ENCODE measurements at regions not wholly inside any gene's neighbourhood (a gene's known extent, or its start where the extent isn't known, plus 50 kb on each side); places are given as distances from the start of the nearest gene placed in this dataset.
"Not testable (repeated sequence)": the region's sequence is repeated elsewhere in the genome, so short reads cannot be mapped to it uniquely, and the experiment has no call there.

- in situ Hi-C loops (cut with HindIII; ENCODE audit: low sequenced_read_pairs): no loop called here
Observed at GRCh38 chr10:35889971-35890675, 248.0 kb upstream of the FZD8 start.

GRCh38 chr10:35889226-35889625 lies 247.1 kb upstream of the FZD8 start:
- in situ Hi-C loops (cut with HindIII; ENCODE audit: low sequenced_read_pairs): no loop called here

- in situ Hi-C loops (cut with HindIII; ENCODE audit: low sequenced_read_pairs): no loop called here
Observed at GRCh38 chr10:35888400-35888799, 246.3 kb upstream of the FZD8 start.

- in situ Hi-C loops (cut with HindIII; ENCODE audit: low sequenced_read_pairs): no loop called here
Observed at GRCh38 chr10:35887685-35888084, 245.6 kb upstream of the FZD8 start.

- in situ Hi-C loops (cut with HindIII; ENCODE audit: low sequenced_read_pairs): no loop called here
Observed at GRCh38 chr10:35885076-35885475, 243.0 kb upstream of the FZD8 start.

- in situ Hi-C loops (cut with HindIII; ENCODE audit: low sequenced_read_pairs): no loop called here
Observed at GRCh38 chr10:35884657-35885071, 242.6 kb upstream of the FZD8 start.

GRCh38 chr10:35882422-35883150 lies 240.5 kb upstream of the FZD8 start:
- in situ Hi-C loops (cut with HindIII; ENCODE audit: low sequenced_read_pairs): no loop called here

GRCh38 chr10:35881320-35881719 lies 239.2 kb upstream of the FZD8 start:
- in situ Hi-C loops (cut with HindIII; ENCODE audit: low sequenced_read_pairs): no loop called here

GRCh38 chr10:35876248-35876647 lies 234.2 kb upstream of the FZD8 start:
- in situ Hi-C loops (cut with HindIII; ENCODE audit: low sequenced_read_pairs): no loop called here

GRCh38 chr10:35875016-35875676 lies 233.1 kb upstream of the FZD8 start:
- in situ Hi-C loops (cut with HindIII; ENCODE audit: low sequenced_read_pairs): no loop called here

GRCh38 chr10:35874311-35875015 lies 232.4 kb upstream of the FZD8 start:
- in situ Hi-C loops (cut with HindIII; ENCODE audit: low sequenced_read_pairs): no loop called here

GRCh38 chr10:35872671-35873070 lies 230.6 kb upstream of the FZD8 start:
- in situ Hi-C loops (cut with HindIII; ENCODE audit: low sequenced_read_pairs): no loop called here

- in situ Hi-C loops (cut with HindIII; ENCODE audit: low sequenced_read_pairs): no loop called here
Observed at GRCh38 chr10:35870665-35871310, 228.7 kb upstream of the FZD8 start.

- in situ Hi-C loops (cut with HindIII; ENCODE audit: low sequenced_read_pairs): not testable (repeated sequence)
Observed at GRCh38 chr10:35858676-35859283, 216.7 kb upstream of the FZD8 start.

- in situ Hi-C loops (cut with HindIII; ENCODE audit: low sequenced_read_pairs): no loop called here
Observed at GRCh38 chr10:35857860-35858259, 215.8 kb upstream of the FZD8 start.

GRCh38 chr10:35855155-35855947 lies 213.3 kb upstream of the FZD8 start:
- in situ Hi-C loops (cut with HindIII; ENCODE audit: low sequenced_read_pairs): no loop called here

GRCh38 chr10:35854661-35855060 lies 212.6 kb upstream of the FZD8 start:
- in situ Hi-C loops (cut with HindIII; ENCODE audit: low sequenced_read_pairs): no loop called here

GRCh38 chr10:35852721-35853120 lies 210.6 kb upstream of the FZD8 start:
- in situ Hi-C loops (cut with HindIII; ENCODE audit: low sequenced_read_pairs): no loop called here

GRCh38 chr10:35848412-35848811 lies 206.3 kb upstream of the FZD8 start:
- in situ Hi-C loops (cut with HindIII; ENCODE audit: low sequenced_read_pairs): no loop called here

- in situ Hi-C loops (cut with HindIII; ENCODE audit: low sequenced_read_pairs): no loop called here
Observed at GRCh38 chr10:35844686-35845085, 202.6 kb upstream of the FZD8 start.

All from DLD1 (cell line).